Transverse colon (tissue), 4 donors: ENCODE measurements at regions not wholly inside any gene's neighbourhood (a gene's known extent, or its start where the extent isn't known, plus 50 kb on each side); places are given as distances from the start of the nearest gene placed in this dataset.

Source experiments
- DNase-seq: peaks from one replicate; pipeline ENCODE4 v3.0.0-alpha.2; 2019
- H3K27ac ChIP-seq, 4 donors: fragments of 200-600 bp; sonication (generic); 2 replicates each; pipeline ENCODE4 v1.5.1; 2016 to 2018; ENCODE audit warnings: inconsistent platforms in 4 of 4
- H3K27me3 ChIP-seq: fragments of 200-600 bp; sonication (generic); 2 replicates; pipeline ENCODE4 v1.5.1; 2017; ENCODE audit warnings: inconsistent platforms
- H3K36me3 ChIP-seq, 4 donors: fragments of 200-600 bp; sonication (generic); 2 replicates each; pipeline ENCODE4 v1.5.1; 2017 to 2019; ENCODE audit warnings: inconsistent platforms in 4 of 4
- H3K4me1 ChIP-seq, 4 donors: fragments of 200-600 bp; sonication (generic); 2 replicates each; pipeline ENCODE4 v1.5.1; 2017 to 2020; ENCODE audit warnings: inconsistent platforms in 4 of 4
- H3K4me3 ChIP-seq, 4 donors: fragments of 200-600 bp; sonication (generic); 1 replicate in 1 of 4; 2 replicates in 3 of 4; pipeline versions ENCODE4 v1.5.1 to v1.6.1; 2017 to 2019; ENCODE audit warnings: inconsistent platforms in 4 of 4
- H3K9me3 ChIP-seq, 2 donors: fragments of 200-600 bp; sonication (generic); 2 replicates each; pipeline ENCODE4 v1.5.1; 2017 to 2019; ENCODE audit warnings: inconsistent platforms in 2 of 2
- EP300 ChIP-seq: sonication (generic); formaldehyde crosslinking; IDR thresholded peaks from one replicate; pipeline ENCODE4 v1.6.1; 2017; ENCODE audit warnings: antibody characterized with exemption, low read depth
- POLR2A ChIP-seq: fragments of 450-650 bp; IDR thresholded peaks from one replicate; pipeline ENCODE4 v1.6.1; 2016; ENCODE audit warnings: antibody characterized with exemption, mild to moderate bottlenecking, moderate library complexity
- POLR2AphosphoS5 ChIP-seq, 3 donors: sonication (generic); formaldehyde crosslinking; IDR thresholded peaks; one replicate each; pipeline ENCODE4 v1.6.1; 2016; ENCODE audit warnings: antibody characterized with exemption in 3 of 3
- WGBS, 2 donors: methylation state at CpG; one replicate each; pipeline ENCODE4 v1.1.5; 2018; ENCODE audit warnings: low coverage in 1 of 2; 5-methylcytosine and 5-hydroxymethylcytosine counted together
- in situ Hi-C, 4 donors: fragments of 200-750 bp; cut with MboI; loops; one replicate each; pipeline versions ENCODE4 v1.15.0 to v1.15.1; 2017; ENCODE audit warnings: low sequenced_read_pairs in 3 of 4, low pct_ligation_motif_present in 1 of 4, low pct_unique_long_range_greater_than_20kb in 1 of 4
- intact Hi-C: fragments of 100-400 bp; cut with DNase I; formaldehyde crosslinking; loops from one replicate; pipeline ENCODE4 v1.15.1; 2023; ENCODE audit warnings: low total_unique reads
- TF ChIP-seq, protein P1 (sequence below), 5 experiments: fragments of 200-600 bp in 3 of 5; fragments of 450-650 bp in 2 of 5; sonication (generic) in 3 of 5; IDR thresholded peaks; 1 replicate in 2 of 5; 2 replicates in 3 of 5; pipeline ENCODE4 v1.5.1; 2016 to 2017; ENCODE audit warnings: antibody characterized with exemption in 5 of 5, inconsistent platforms in 3 of 5, mild to moderate bottlenecking in 2 of 5, moderate library complexity in 1 of 5

DNA sequence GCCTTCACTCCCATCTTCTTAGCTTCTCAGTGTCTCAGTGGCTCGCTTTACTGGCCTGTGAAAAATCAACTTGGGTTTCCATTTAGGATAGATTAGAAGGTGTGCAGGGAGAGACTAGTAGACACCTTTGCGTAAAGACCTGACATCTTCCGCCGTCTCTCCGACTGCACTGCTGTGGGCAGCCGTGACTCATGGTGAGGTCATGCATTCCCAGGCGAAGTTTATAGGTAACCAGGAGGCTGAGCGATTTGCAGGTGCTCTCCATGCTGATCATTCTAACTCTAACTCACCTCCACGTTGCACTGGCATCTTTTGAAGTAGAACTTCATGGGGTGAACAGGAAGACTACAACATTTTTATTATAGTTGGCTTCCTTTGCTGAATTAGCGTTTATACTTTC lies 68.0 kb upstream of the ZNF438 start:
- no peaks in the 10 kb centered on the region for H3K27me3 ChIP-seq
- no peak overlapping the region for H3K4me3 ChIP-seq
- peak overlapping the region in 3 of 4 donors; percentile 5 to 39 (median 27) for H3K27ac ChIP-seq
- intact Hi-C loops: no loop called here
- in situ Hi-C loops: no loop called here
- DNase-seq: peak; percentile 68
- no peak for TF ChIP-seq EP300
- TF ChIP-seq POLR2AphosphoS5 (IDR thresholded peaks at IDR 0.05): no peak
- TF ChIP-seq, protein P1, sequence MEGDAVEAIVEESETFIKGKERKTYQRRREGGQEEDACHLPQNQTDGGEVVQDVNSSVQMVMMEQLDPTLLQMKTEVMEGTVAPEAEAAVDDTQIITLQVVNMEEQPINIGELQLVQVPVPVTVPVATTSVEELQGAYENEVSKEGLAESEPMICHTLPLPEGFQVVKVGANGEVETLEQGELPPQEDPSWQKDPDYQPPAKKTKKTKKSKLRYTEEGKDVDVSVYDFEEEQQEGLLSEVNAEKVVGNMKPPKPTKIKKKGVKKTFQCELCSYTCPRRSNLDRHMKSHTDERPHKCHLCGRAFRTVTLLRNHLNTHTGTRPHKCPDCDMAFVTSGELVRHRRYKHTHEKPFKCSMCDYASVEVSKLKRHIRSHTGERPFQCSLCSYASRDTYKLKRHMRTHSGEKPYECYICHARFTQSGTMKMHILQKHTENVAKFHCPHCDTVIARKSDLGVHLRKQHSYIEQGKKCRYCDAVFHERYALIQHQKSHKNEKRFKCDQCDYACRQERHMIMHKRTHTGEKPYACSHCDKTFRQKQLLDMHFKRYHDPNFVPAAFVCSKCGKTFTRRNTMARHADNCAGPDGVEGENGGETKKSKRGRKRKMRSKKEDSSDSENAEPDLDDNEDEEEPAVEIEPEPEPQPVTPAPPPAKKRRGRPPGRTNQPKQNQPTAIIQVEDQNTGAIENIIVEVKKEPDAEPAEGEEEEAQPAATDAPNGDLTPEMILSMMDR (IDR thresholded peaks at IDR 0.05): no peak
- no peak for TF ChIP-seq POLR2A
- H3K36me3 ChIP-seq: no peaks in the 10 kb centered on the region
- H3K9me3 ChIP-seq: no peaks in the 10 kb centered on the region
- WGBS, 2 donors: 44 to 53% methylated on average over 3 to 10 of the region's 10 CpGs
- peaks cover 0 to 15% (median 8%) of the 10 kb centered on the region in 4 donors for H3K4me1 ChIP-seq

GRCh38 chr10:31100115-31100601 lies 68.5 kb upstream of the ZNF438 start:
- no peaks in the 10 kb centered on the region for H3K36me3 ChIP-seq
- no peak overlapping the region for H3K4me3 ChIP-seq
- H3K27me3 ChIP-seq: no peaks in the 10 kb centered on the region
- no peaks in the 10 kb centered on the region for H3K9me3 ChIP-seq
- H3K27ac ChIP-seq: peak overlapping the region in 2 of 4 donors; percentile 27 to 39
- 60% methylated on average over 1 of the region's 1 CpG; no CpG with 5 or more reads in 1 of the 2 donors for WGBS, 2 donors
- intact Hi-C loops (no loop called here), in situ Hi-C loops (no loop called here)
- DNase-seq: no peak
- H3K4me1 ChIP-seq: peaks cover 0 to 15% (median 8%) of the 10 kb centered on the region in 4 donors
- TF ChIP-seq POLR2AphosphoS5 (IDR thresholded peaks at IDR 0.05) (no peak), EP300 (no peak), POLR2A (no peak)
- TF ChIP-seq, protein P1 (IDR thresholded peaks at IDR 0.05): no peak

DNA sequence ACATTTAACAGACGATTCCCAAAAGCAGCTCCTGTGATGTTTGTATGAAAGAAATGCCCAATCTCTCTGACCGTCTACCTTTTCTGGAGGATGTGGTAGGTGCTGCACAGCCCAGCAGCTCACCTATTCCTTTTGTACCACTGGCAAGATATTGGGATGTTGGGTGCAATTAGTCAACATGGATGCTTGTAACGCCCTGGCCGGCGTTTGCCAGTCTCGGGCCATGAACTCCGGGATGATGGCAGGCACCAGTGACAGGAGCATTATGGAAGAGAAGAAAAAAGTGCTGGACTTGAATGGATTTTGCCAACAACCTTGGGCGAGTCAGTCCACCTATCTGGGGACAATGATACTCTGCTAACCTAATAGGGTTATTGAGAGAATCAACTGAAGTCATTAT lies 69.0 kb upstream of the ZNF438 start:
- no peak for DNase-seq
- no peak overlapping the region for H3K4me3 ChIP-seq
- H3K27me3 ChIP-seq: no peaks in the 10 kb centered on the region
- H3K9me3 ChIP-seq: no peaks in the 10 kb centered on the region
- in situ Hi-C loops: no loop called here
- H3K27ac ChIP-seq: no peak overlapping the region
- TF ChIP-seq POLR2AphosphoS5 (IDR thresholded peaks at IDR 0.05) (no peak), EP300 (no peak), POLR2A (no peak)
- TF ChIP-seq, protein P1 (IDR thresholded peaks at IDR 0.05): no peak
- H3K4me1 ChIP-seq: peaks cover 0 to 15% (median 8%) of the 10 kb centered on the region in 4 donors
- intact Hi-C loops: no loop called here
- no peaks in the 10 kb centered on the region for H3K36me3 ChIP-seq
- WGBS, 2 donors: 67 to 81% methylated on average over 1 to 8 of the region's 8 CpGs

DNA sequence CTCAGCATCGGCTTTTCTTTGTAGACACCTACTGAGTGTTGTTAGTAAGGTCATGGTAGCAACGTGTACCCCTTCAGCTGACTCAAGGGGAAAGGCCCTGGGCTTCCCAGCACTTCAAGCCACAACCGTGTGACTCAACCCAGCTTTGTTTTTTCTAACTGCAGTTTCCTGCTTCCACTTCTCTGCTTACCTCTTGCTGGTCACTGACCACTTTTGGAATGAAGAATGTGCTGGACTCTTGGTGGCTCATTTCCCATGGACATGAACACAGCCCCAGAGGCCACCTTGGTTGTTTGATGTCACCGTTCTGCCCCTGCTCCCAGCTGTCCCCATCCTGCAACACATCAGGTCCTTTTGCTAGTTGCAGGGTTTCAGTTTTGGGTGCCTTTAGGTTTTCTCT lies 69.5 kb upstream of the ZNF438 start:
- 36 to 50% methylated on average over 2 to 4 of the region's 4 CpGs for WGBS, 2 donors

More for the DNA sequence above, 69.5 kb upstream of the ZNF438 start:
- Histone ChIP-seq H3K27ac (no peak overlapping the region), H3K4me1 (peaks cover 0 to 15% (median 8%) of the 10 kb centered on the region in 4 donors), H3K27me3 (no peaks in the 10 kb centered on the region), H3K4me3 (no peak overlapping the region), H3K9me3 (no peaks in the 10 kb centered on the region), H3K36me3 (no peaks in the 10 kb centered on the region)
- in situ Hi-C loops (no loop called here), intact Hi-C loops (no loop called here)
- DNase-seq: no peak
- TF ChIP-seq, protein P1 (IDR thresholded peaks at IDR 0.05): no peak
- TF ChIP-seq EP300 (no peak), POLR2A (no peak), POLR2AphosphoS5 (IDR thresholded peaks at IDR 0.05) (no peak)
